Chondrocyte (in vitro differentiated cells): ENCODE measurements at regions not wholly inside any gene's neighbourhood (a gene's known extent, or its start where the extent isn't known, plus 50 kb on each side); places are given as distances from the start of the nearest gene placed in this dataset.

Experiments
- DNase-seq: peaks from one replicate; pipeline ENCODE4 v3.0.0; 2021; ENCODE audit warnings: mixed read lengths, low spot score
- H3K27ac Mint-ChIP-seq: one replicate; pipeline ENCODE4 v1.8.0; 2021; ENCODE audit warnings: mild to moderate bottlenecking, moderate library complexity, mixed read lengths; ENCODE audit not compliant: unreplicated experiment
- H3K27me3 Mint-ChIP-seq: 2 replicates; pipeline ENCODE4 v1.8.0; 2021; ENCODE audit warnings: low read depth, mixed read lengths
- H3K36me3 Mint-ChIP-seq: 2 replicates; pipeline ENCODE4 v1.8.0; 2021; ENCODE audit warnings: low read depth, mixed read lengths
- H3K4me1 Mint-ChIP-seq: 2 replicates; pipeline ENCODE4 v1.8.0; 2021; ENCODE audit warnings: low read depth, mild to moderate bottlenecking, mixed read lengths
- H3K4me3 Mint-ChIP-seq: one replicate; pipeline ENCODE4 v1.8.0; 2021; ENCODE audit warnings: mild to moderate bottlenecking, moderate library complexity, mixed read lengths; ENCODE audit not compliant: unreplicated experiment
- H3K9me3 Mint-ChIP-seq: 2 replicates; pipeline ENCODE4 v1.8.0; 2021; ENCODE audit warnings: low read depth, mixed read lengths
- CTCF ChIP-seq: fragments of 200-600 bp; sonication (generic); IDR thresholded peaks from 2 replicates; pipeline ENCODE4 v1.5.0; 2021; ENCODE audit warnings: antibody characterized with exemption, mild to moderate bottlenecking, moderate library complexity

GRCh38 chr2:16005816-16006536 is 65.6 kb downstream of the MYCN start:
- DNase-seq: no peak
- no peak for TF ChIP-seq CTCF
- Mint-ChIP-seq H3K36me3 (no peaks in the 10 kb centered on the region), H3K27ac (no peak overlapping the region), H3K4me1 (no peaks in the 10 kb centered on the region), H3K27me3 (peaks cover 10% of the 10 kb centered on the region), H3K9me3 (peaks cover 6% of the 10 kb centered on the region), H3K4me3 (no peak overlapping the region)

GRCh38 chr2:16005389-16005788 is 65.0 kb downstream of the MYCN start:
- Mint-ChIP-seq H3K4me1 (no peaks in the 10 kb centered on the region), H3K27ac (no peak overlapping the region), H3K9me3 (peaks cover 6% of the 10 kb centered on the region), H3K27me3 (peaks cover 11% of the 10 kb centered on the region), H3K36me3 (no peaks in the 10 kb centered on the region), H3K4me3 (no peak overlapping the region)
- no peak for TF ChIP-seq CTCF
- DNase-seq: no peak

- no peak overlapping the region for H3K4me3 Mint-ChIP-seq
- no peak overlapping the region for H3K27ac Mint-ChIP-seq
- TF ChIP-seq CTCF: no peak
- H3K36me3 Mint-ChIP-seq: no peaks in the 10 kb centered on the region
- H3K27me3 Mint-ChIP-seq: peaks cover 15% of the 10 kb centered on the region
- no peaks in the 10 kb centered on the region for H3K4me1 Mint-ChIP-seq
- no peak for DNase-seq
- H3K9me3 Mint-ChIP-seq: peaks cover 6% of the 10 kb centered on the region
Measured at GRCh38 chr2:16003809-16004208, 63.5 kb downstream of the MYCN start.

- TF ChIP-seq CTCF: no peak
- no peak overlapping the region for H3K4me3 Mint-ChIP-seq
- peaks cover 6% of the 10 kb centered on the region for H3K9me3 Mint-ChIP-seq
- peaks cover 15% of the 10 kb centered on the region for H3K27me3 Mint-ChIP-seq
- no peaks in the 10 kb centered on the region for H3K36me3 Mint-ChIP-seq
- DNase-seq: no peak
- H3K4me1 Mint-ChIP-seq: no peaks in the 10 kb centered on the region
- H3K27ac Mint-ChIP-seq: no peak overlapping the region
Measured at GRCh38 chr2:16003152-16003551, 62.8 kb downstream of the MYCN start.

GRCh38 chr2:16002575-16002974 is 62.2 kb downstream of the MYCN start:
- H3K9me3 Mint-ChIP-seq: peaks cover 6% of the 10 kb centered on the region
- peaks cover 15% of the 10 kb centered on the region for H3K27me3 Mint-ChIP-seq
- H3K4me1 Mint-ChIP-seq: no peaks in the 10 kb centered on the region
- DNase-seq: no peak
- no peak overlapping the region for H3K27ac Mint-ChIP-seq
- H3K36me3 Mint-ChIP-seq: no peaks in the 10 kb centered on the region
- TF ChIP-seq CTCF: no peak
- no peak overlapping the region for H3K4me3 Mint-ChIP-seq
